Naive thymus-derived CD4-positive, alpha-beta T cell (primary cell): ENCODE measurements at regions not wholly inside any gene's neighbourhood (a gene's known extent, or its start where the extent isn't known, plus 50 kb on each side); places are given as distances from the start of the nearest gene placed in this dataset.

Source experiments
- ATAC-seq: fragments of 150-1000 bp; cut with Tn5 transposase; 2 replicates; pipeline ENCODE4 v1.10.0; 2021; ENCODE audit warnings: mild to moderate bottlenecking, moderate library complexity
- CTCF ChIA-PET: fragments of 350-600 bp; sonication (Branson Sonifier 250); formaldehyde crosslinking; loops from one replicate; lab custom pipeline; 2021; ENCODE audit warnings: antibody characterized with exemption; lab: Charles Lee
- POLR2A ChIA-PET: fragments of 350-600 bp; sonication (Branson Sonifier 250); formaldehyde crosslinking; loops from one replicate; lab custom pipeline; 2021; ENCODE audit warnings: antibody characterized with exemption, inconsistent platforms; lab: Charles Lee
- DNase-seq, 9 donors: peaks; one replicate each; pipeline versions ENCODE4 v3.0.0 to v3.0.0-alpha.2; 2020 to 2022; ENCODE audit warnings: mixed read lengths in 1 of 9
- H3K27ac ChIP-seq: one replicate; pipeline ENCODE4 v1.7.0; 2013; ENCODE audit warnings: mild to moderate bottlenecking, low read depth, low read length, moderate library complexity
- H3K27me3 ChIP-seq, 2 donors: one replicate each; pipeline ENCODE4 v1.7.0; 2013; ENCODE audit warnings: low read length in 2 of 2, mild to moderate bottlenecking in 2 of 2, moderate library complexity in 2 of 2; ENCODE audit not compliant: control insufficient read depth in 2 of 2, insufficient read depth in 2 of 2
- H3K36me3 ChIP-seq, 3 experiments: 1 replicate in 2 of 3; 2 replicates in 1 of 3; pipeline ENCODE4 v1.7.0; 2013; ENCODE audit warnings: low read length in 3 of 3, mild to moderate bottlenecking in 3 of 3, moderate library complexity in 1 of 3; ENCODE audit not compliant: insufficient read depth in 3 of 3, control insufficient read depth in 2 of 3
- H3K4me1 ChIP-seq, 2 donors: one replicate each; pipeline ENCODE4 v1.7.0; 2013; ENCODE audit warnings: low read length in 2 of 2, mild to moderate bottlenecking in 2 of 2, moderate library complexity in 1 of 2; ENCODE audit not compliant: control insufficient read depth in 2 of 2, insufficient read depth in 2 of 2
- H3K4me3 ChIP-seq: 2 replicates; pipeline ENCODE4 v1.7.0; 2013; ENCODE audit warnings: mild to moderate bottlenecking, low read length
- H3K9me3 ChIP-seq, 3 experiments: 1 replicate in 2 of 3; 2 replicates in 1 of 3; pipeline ENCODE4 v1.7.0; 2013; ENCODE audit warnings: low read length in 3 of 3; ENCODE audit not compliant: control insufficient read depth in 2 of 3
- H3K27ac Mint-ChIP-seq, 9 donors: one replicate each; pipeline ENCODE4 v1.8.0; 2020 to 2022; ENCODE audit warnings: mixed read lengths in 9 of 9, mild to moderate bottlenecking in 8 of 9, moderate library complexity in 5 of 9, inconsistent platforms in 2 of 9
- H3K27me3 Mint-ChIP-seq, 5 donors: one replicate each; pipeline ENCODE4 v1.8.0; 2021 to 2022; ENCODE audit warnings: mixed read lengths in 5 of 5, mild to moderate bottlenecking in 1 of 5
- H3K36me3 Mint-ChIP-seq, 5 donors: one replicate each; pipeline ENCODE4 v1.8.0; 2020 to 2022; ENCODE audit warnings: mixed read lengths in 5 of 5, mild to moderate bottlenecking in 3 of 5, inconsistent platforms in 1 of 5
- H3K4me1 Mint-ChIP-seq, 7 donors: one replicate each; pipeline ENCODE4 v1.8.0; 2020 to 2022; ENCODE audit warnings: mixed read lengths in 7 of 7, mild to moderate bottlenecking in 3 of 7, inconsistent platforms in 1 of 7
- H3K4me3 Mint-ChIP-seq, 10 donors: one replicate each; pipeline ENCODE4 v1.8.0; 2020 to 2022; ENCODE audit warnings: mild to moderate bottlenecking in 10 of 10, mixed read lengths in 10 of 10, moderate library complexity in 6 of 10, inconsistent platforms in 2 of 10
- H3K9me3 Mint-ChIP-seq, 11 donors: one replicate each; pipeline ENCODE4 v1.8.0; 2020 to 2022; ENCODE audit warnings: mixed read lengths in 11 of 11, mild to moderate bottlenecking in 4 of 11, inconsistent platforms in 1 of 11, moderate library complexity in 1 of 11
- intact Hi-C, 2 donors: fragments of 100-400 bp; cut with micrococcal nuclease; formaldehyde crosslinking; loops; one replicate each; pipeline ENCODE4 v1.15.1; 2023

DNA sequence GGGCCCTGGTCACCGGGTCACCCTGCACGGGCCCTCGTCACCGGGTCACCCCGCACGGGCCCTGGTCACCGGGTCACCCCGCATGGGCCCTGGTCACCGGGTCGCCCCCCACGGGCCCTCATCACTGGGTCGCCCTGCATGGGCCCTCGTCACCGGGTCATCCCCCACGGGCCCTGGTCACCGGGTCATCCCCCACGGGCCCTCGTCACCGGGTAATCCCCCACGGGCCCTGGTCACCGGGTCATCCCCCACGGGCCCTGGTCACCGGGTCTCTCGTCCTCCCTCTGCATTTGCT is 77.6 kb downstream of the RIPK4 start:
- ChIA-PET POLR2A (no interaction called here), CTCF (no interaction called here)
- H3K9me3 ChIP-seq = no peaks in the 10 kb centered on the region
- H3K27ac ChIP-seq = no peak overlapping the region
- peaks cover 0 to 2% (median 0%) of the 10 kb centered on the region in 7 donors for H3K4me1 Mint-ChIP-seq
- peaks cover 0 to 33% (median 24%) of the 10 kb centered on the region in 5 donors for H3K27me3 Mint-ChIP-seq
- DNase-seq = no peak
- intact Hi-C loops = no loop called here
- peaks cover 0 to 3% (median 0%) of the 10 kb centered on the region in 5 donors for H3K36me3 Mint-ChIP-seq
- H3K4me1 ChIP-seq = no peaks in the 10 kb centered on the region
- no peaks in the 10 kb centered on the region for H3K27me3 ChIP-seq
- no peak overlapping the region for H3K4me3 Mint-ChIP-seq
- ATAC-seq = no peak
- H3K4me3 ChIP-seq = no peak overlapping the region
- H3K36me3 ChIP-seq = no peaks in the 10 kb centered on the region
- H3K9me3 Mint-ChIP-seq = peaks cover 0 to 3% (median 0%) of the 10 kb centered on the region in 11 donors
- H3K27ac Mint-ChIP-seq = no peak overlapping the region

DNA sequence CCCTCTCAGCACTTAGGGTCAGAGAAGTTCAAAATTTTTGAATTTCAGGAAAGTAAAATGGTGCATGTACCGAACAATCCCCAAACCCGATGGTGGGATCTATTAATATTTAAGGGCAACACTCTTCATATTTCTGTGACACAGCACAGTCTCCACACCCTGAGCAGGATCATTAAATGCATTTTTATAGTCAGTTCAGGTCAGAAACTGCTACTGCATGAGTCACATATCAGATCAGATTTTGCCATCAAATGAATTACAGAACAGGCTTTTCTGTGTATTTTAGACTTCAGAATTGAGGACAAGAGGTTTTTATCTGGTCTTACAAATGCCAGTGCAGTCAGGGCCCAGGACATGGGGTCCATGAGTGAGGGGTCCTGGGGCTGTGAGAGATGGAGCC is 79.2 kb downstream of the RIPK4 start:
- intact Hi-C loops = no loop called here
- H3K4me1 ChIP-seq = no peaks in the 10 kb centered on the region
- H3K27me3 ChIP-seq = no peaks in the 10 kb centered on the region
- no peaks in the 10 kb centered on the region for H3K36me3 ChIP-seq
- H3K9me3 ChIP-seq = no peaks in the 10 kb centered on the region
- no peak for ATAC-seq
- no peak overlapping the region for H3K4me3 ChIP-seq
- Mint-ChIP-seq H3K36me3 (no peaks in the 10 kb centered on the region), H3K27me3 (peaks cover 0 to 27% (median 25%) of the 10 kb centered on the region in 5 donors), H3K27ac (no peak overlapping the region), H3K9me3 (peaks cover 0 to 3% (median 0%) of the 10 kb centered on the region in 11 donors), H3K4me1 (no peaks in the 10 kb centered on the region), H3K4me3 (no peak overlapping the region)
- H3K27ac ChIP-seq = no peak overlapping the region
- POLR2A ChIA-PET = no interaction called here
- CTCF ChIA-PET = no interaction called here
- DNase-seq = no peak

DNA sequence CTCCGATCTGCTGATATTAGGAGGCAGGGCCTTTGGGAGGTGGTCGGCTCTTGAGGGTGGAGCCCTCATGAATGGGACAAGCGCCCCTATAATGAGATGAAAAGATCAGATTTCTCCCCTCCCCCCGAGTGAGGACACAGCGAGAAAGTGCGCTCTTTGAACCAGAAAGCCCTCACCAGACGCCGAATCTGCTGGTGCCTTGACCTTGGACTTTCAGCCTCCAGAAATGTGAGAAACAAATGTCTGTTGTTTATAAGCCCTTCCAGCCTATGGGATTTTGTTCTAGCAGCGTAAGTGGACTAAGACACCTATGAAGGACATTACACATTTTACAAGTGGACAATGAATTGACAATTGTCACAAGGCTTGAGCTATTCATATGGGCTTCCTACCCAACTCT is 80.2 kb downstream of the RIPK4 start:
- Histone ChIP-seq H3K27me3 (no peaks in the 10 kb centered on the region), H3K9me3 (no peaks in the 10 kb centered on the region), H3K36me3 (no peaks in the 10 kb centered on the region), H3K4me1 (no peaks in the 10 kb centered on the region), H3K4me3 (no peak overlapping the region), H3K27ac (no peak overlapping the region)
- H3K4me1 Mint-ChIP-seq = no peaks in the 10 kb centered on the region
- no peak overlapping the region for H3K4me3 Mint-ChIP-seq
- H3K27ac Mint-ChIP-seq = no peak overlapping the region
- ChIA-PET POLR2A (no interaction called here), CTCF (no interaction called here)
- peaks cover 0 to 3% (median 0%) of the 10 kb centered on the region in 11 donors for H3K9me3 Mint-ChIP-seq
- peaks cover 0 to 24% (median 18%) of the 10 kb centered on the region in 5 donors for H3K27me3 Mint-ChIP-seq
- intact Hi-C loops = no loop called here
- DNase-seq (no peak), ATAC-seq (no peak)
- no peaks in the 10 kb centered on the region for H3K36me3 Mint-ChIP-seq

DNA sequence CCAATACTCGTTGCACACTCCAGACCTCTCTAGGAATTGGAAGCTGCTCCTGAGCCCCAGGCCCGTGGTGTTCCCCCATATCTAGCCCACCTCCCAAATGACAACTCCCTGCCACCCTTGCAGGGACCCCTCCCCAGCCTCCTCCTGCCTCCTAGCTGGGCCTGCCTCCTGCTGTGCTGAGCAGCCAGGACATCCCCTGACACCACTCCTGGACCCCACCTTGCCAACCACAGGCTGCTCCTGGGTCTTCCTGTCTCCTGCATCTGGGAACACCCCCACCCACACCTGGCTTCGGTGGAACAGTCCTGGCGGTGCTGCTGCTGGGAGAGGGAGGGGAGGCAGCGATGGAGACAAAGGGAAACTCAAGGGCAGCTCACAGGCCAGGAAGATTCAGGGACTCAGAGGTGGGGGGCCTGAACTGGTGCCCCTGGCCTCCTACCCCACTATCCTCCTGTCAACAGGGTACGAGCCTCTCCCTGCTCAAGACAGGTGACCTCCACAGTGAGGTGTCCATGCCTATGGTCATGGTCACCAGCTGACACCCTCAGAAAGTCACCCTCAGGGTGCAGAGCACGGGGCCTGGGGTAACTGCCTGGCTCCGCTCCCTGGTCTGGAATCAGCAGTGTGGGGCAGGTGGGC is 81.2 kb downstream of the RIPK4 start:
- H3K27me3 Mint-ChIP-seq = peaks cover 2 to 22% (median 16%) of the 10 kb centered on the region in 5 donors
- POLR2A ChIA-PET = no interaction called here
- Histone ChIP-seq H3K27ac (no peak overlapping the region), H3K9me3 (no peaks in the 10 kb centered on the region), H3K27me3 (no peaks in the 10 kb centered on the region), H3K4me1 (no peaks in the 10 kb centered on the region), H3K36me3 (no peaks in the 10 kb centered on the region), H3K4me3 (no peak overlapping the region)
- CTCF ChIA-PET = no interaction called here
- ATAC-seq (no peak), DNase-seq (no peak)
- H3K27ac Mint-ChIP-seq = no peak overlapping the region
- peaks cover 0 to 2% (median 0%) of the 10 kb centered on the region in 7 donors for H3K4me1 Mint-ChIP-seq
- no peaks in the 10 kb centered on the region for H3K36me3 Mint-ChIP-seq
- no peak overlapping the region for H3K4me3 Mint-ChIP-seq
- intact Hi-C loops = no loop called here
- H3K9me3 Mint-ChIP-seq = peaks cover 0 to 3% (median 0%) of the 10 kb centered on the region in 11 donors

DNA sequence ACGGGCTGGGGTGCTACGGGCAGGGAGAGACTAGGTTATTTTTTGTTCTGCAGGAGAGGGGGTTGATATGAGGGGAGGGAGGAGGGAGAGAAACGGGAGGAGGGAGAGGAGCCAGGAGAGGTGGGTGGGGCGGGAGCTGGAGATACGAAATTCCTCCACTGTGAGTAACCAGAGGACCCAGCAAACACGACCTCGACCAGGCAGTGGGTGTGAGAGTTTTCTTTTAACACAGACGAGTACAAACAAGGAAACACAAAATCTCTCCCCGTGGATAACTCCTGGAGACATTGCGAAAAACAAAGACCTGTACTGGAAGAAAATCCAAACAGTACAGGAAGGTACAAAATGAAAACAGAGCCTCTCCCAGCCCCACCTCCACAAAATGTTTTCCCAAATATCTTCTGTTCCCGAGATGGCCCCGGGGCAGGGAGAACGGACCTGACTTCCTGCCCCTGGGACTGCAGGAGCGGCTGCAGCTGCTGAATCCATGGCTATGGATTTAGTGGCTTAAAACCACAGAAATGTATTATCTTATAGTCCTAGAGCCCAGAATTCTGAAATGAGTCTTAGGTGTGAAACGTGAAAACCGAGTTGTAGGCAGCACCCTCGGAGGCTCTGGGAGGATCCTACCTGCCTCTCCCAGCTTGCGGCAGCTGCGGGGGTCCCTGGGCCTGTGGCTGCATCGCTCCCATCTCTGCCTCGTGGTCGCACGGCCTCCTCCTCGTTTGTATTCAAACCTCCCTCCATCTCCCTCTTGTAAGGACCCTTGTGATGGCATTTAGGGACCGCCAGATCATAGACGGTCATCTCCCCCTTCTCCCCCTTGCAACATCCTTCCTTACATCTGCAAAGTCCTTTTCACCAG is 82.2 kb downstream of the RIPK4 start:
- no peaks in the 10 kb centered on the region for H3K4me1 ChIP-seq
- H3K27ac Mint-ChIP-seq = no peak overlapping the region

DNA sequence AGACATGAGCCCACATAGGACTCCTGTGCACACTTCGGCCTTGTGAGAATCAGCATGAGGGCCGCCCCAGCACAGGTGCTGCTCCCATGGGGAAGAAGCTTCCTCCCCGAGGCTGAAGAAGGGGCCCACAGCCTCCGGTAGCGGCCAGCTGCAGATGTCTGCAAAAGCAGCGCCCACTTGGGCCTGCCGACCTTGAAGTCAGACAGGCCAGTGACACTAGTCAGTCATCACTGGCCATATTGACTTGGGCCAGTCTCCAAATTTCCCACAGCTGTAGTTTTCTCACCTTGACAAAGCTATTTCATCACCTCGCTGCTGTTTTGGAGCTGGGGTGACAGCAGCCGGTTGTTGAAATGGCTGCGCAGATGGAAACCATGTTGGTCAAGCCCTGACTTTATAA is 83.0 kb downstream of the RIPK4 start:
- CTCF ChIA-PET = no interaction called here
- intact Hi-C loops = no loop called here
- DNase-seq = no peak
- peaks cover 0 to 2% (median 0%) of the 10 kb centered on the region in 7 donors for H3K4me1 Mint-ChIP-seq
- Histone ChIP-seq H3K4me1 (no peaks in the 10 kb centered on the region), H3K9me3 (no peaks in the 10 kb centered on the region), H3K27me3 (no peaks in the 10 kb centered on the region), H3K4me3 (no peak overlapping the region), H3K27ac (no peak overlapping the region), H3K36me3 (no peaks in the 10 kb centered on the region)
- no peak overlapping the region for H3K4me3 Mint-ChIP-seq
- peaks cover 2 to 30% (median 12%) of the 10 kb centered on the region in 5 donors for H3K27me3 Mint-ChIP-seq
- POLR2A ChIA-PET = no interaction called here
- H3K9me3 Mint-ChIP-seq = peaks cover 0 to 2% (median 0%) of the 10 kb centered on the region in 11 donors
- ATAC-seq = no peak
- H3K36me3 Mint-ChIP-seq = no peaks in the 10 kb centered on the region
- no peak overlapping the region for H3K27ac Mint-ChIP-seq

More for the DNA sequence above, 82.2 kb downstream of the RIPK4 start:
- intact Hi-C loops = no loop called here
- DNase-seq (no peak), ATAC-seq (no peak)
- Mint-ChIP-seq H3K27me3 (peaks cover 2 to 22% (median 12%) of the 10 kb centered on the region in 5 donors), H3K36me3 (no peaks in the 10 kb centered on the region), H3K9me3 (peaks cover 0 to 2% (median 0%) of the 10 kb centered on the region in 11 donors), H3K4me1 (peaks cover 0 to 2% (median 0%) of the 10 kb centered on the region in 7 donors), H3K4me3 (no peak overlapping the region)
- ChIA-PET POLR2A (no interaction called here), CTCF (no interaction called here)
- no peaks in the 10 kb centered on the region for H3K9me3 ChIP-seq
- H3K4me3 ChIP-seq = no peak overlapping the region
- no peak overlapping the region for H3K27ac ChIP-seq
- H3K27me3 ChIP-seq = no peaks in the 10 kb centered on the region
- no peaks in the 10 kb centered on the region for H3K36me3 ChIP-seq
